ENCODE measurements at regions not wholly inside any gene's neighbourhood (a gene's known extent, or its start where the extent isn't known, plus 50 kb on each side); places are given as distances from the start of the nearest gene placed in this dataset.

GRCh38 chr16:5589812-5590373 lies 492.3 kb upstream of the EEF2KMT start:
- TF ChIP-seq ZBTB21 (tag by site-specific recombination; IDR thresholded peaks at IDR 0.05) (no peak), ZSCAN4 (tag by site-specific recombination; IDR thresholded peaks at IDR 0.05) (no peak), ZNF280C (tag by site-specific recombination; IDR thresholded peaks at IDR 0.05) (no peak), SETDB1 (IDR thresholded peaks at IDR 0.05; ENCODE audit: insufficient read length, low read length) (no peak), SP2 (tag by site-specific recombination; IDR thresholded peaks at IDR 0.05) (no peak), CTCF (tag by site-specific recombination; IDR thresholded peaks at IDR 0.05) (no peak), TRIM28 (IDR thresholded peaks at IDR 0.05; ENCODE audit: borderline replicate concordance, low read length) (no peak), ZNF280D (tag by site-specific recombination; IDR thresholded peaks at IDR 0.05) (no peak)

Data from HEK293 (cell line).